ENCODE measurements at regions not wholly inside any gene's neighbourhood (a gene's known extent, or its start where the extent isn't known, plus 50 kb on each side); places are given as distances from the start of the nearest gene placed in this dataset.

DNA sequence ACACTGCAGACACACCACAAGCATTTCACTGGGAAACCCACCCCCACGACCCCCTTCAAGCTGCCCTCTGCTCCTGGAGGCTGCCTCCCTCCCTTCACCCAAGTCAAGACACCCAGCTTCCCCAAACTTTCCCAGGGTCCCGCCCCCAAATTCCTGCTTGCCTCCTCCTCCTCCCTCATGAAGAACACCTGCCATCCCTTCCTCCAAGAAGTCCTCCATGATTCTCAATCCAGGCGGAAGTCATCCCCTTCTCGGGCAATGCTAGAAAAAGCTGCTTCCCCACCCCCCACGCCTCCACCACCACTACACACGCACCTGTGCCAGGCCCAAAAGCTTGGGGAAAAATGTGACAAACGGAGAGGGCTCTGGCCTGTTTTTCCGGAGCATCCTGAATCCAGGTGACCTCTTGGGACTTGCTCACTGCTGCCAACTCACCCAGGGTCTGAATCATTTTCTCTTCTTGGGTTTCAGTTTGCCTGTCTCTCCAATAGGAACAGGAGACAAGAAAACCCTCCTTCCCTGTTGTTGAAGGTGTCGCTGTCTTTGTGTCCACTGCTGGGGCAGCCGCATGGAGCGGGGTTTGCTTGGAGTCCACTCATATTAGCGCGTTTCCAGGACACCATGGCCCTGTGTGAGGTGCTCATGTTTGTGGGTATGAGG, 101.0 kb upstream of the CASZ1 start:
- no peak for DNase-seq (ENCODE audit: low spot score)

DNA sequence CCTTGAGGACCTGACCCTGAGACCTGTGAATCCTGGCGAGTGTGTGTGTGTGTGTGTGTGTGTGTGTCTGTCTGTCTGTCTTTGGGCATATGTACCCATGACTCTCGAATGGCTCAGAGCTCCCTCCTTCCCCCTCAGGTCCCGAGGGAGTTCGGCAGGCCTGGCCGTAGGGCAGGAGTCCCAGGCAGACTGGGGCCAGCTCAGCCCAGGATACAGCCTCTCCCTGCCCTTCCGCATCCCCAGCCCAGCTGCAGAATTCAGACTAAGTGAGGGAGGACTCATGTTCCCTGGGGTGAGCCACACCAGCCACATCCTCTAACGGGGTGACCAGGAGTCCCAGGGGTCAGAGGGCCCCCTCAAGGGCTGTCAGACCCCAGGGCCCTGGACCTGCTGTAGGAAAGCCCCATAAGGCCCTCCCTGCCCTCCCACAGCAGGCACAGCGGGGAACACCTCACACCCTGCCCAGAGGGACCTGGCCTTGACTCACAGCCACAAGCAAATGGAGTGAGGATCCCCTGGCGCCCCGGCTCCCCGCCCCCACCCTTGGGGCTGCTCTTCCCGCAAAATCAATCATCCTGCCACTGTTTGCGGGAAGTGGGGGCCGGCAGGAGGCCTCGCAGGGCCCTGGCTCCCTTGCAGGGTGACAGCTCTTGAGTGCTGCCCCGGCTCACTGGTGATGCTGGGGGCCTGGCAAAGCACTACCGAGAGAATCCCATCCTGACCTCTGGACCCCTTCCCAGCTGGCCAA, 101.7 kb upstream of the CASZ1 start:
- no peak for DNase-seq (ENCODE audit: low spot score)

DNA sequence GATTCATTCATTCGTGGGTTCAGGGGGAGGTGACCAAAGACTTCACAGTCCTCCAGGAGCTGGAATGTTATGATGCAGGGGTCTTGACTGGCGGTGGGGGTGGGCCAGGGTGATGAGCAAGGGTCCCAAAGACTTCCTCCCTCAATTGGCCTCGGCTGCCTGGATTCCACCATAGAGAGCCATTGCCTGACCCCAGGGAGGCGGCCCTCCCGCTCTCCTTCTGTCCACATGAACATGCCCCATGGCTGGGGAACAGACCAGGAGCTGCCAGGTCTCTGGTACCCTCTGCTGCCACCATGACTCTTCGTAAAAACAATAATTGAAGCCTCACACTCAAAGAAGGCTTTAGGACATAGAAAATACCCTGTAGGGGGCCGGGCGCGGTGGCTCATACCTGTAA, 102.5 kb upstream of the CASZ1 start:
- DNase-seq (ENCODE audit: low spot score), result no peak

DNA sequence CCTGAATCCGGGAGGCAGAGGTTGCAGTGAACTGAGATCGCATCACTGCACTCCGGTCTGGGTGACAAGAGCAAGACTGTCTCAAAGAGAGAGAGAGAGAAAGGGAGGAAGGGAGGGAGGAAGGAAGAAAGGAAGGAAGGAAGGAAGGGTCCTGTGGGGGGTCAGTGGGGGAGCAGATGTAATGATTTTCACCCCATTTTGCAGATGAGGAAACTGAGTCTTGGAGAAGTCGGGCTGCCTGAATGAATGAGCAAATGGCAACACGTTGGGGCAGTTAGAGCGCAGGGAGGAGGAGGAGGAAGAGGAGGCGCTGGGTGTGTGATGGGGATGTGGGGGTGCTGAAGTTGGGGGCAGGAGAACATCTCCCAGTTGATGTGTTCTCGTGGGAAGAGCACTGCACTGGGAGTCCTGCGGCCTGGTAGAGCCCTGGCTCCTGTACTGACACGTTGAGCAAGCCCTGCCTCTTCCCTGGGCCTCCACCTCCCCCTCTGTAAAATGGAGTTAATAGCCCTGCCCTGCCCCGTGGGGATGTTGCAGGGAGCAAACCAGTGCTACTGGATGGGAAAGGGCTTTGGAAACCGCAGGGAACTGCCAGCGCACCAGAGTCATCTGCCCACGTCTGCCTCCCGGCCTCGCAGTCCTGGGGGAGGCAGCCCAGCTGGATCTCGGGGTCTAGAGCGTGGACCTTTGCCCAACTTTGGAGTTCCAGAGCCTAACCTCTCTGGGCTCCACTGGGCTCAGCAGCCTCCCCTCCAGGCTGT, 103.2 kb upstream of the CASZ1 start:
- no peak for DNase-seq (ENCODE audit: low spot score)

DNA sequence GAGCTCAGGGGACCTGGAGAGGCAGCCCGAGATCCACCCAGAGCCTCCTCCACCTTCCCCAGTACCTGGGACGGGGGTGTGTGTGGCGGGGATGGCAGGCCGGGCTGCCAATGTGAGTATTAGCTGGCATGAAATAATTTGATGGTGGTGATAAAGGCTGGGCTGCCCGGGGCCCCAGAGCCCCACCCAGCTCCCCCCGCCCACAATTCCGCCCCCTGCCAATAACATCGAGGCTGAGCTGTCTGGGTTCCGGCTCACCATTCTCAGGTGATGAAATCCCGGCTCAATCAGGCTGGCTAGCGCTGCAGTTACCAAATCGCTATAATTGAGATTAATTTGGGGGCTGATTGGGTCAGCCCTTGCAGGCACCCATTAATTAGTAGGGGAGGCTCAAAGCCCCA, 103.8 kb upstream of the CASZ1 start:
- DNase-seq (ENCODE audit: low spot score), result no peak

DNA sequence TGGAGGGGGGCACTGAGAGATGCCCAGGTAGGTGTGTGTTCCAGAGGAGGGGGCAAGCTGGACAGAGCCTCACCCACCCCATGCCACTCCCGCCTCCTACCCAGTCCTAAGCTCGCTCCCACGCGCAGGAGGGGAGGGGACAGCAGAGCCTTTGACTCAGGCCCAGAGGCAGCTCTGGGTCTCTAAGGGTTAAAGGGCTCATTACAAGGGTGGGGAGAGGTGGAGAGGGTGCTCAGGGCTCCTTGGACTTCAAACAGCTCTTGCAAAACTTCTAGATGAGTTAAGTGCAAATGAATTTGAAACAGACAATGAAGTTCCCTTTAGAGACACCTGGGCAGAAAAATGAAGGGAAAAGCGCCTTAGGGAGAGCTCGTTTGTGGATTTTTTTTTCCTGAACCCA, 104.2 kb upstream of the CASZ1 start:
- DNase-seq (ENCODE audit: low spot score), result no peak

DNA sequence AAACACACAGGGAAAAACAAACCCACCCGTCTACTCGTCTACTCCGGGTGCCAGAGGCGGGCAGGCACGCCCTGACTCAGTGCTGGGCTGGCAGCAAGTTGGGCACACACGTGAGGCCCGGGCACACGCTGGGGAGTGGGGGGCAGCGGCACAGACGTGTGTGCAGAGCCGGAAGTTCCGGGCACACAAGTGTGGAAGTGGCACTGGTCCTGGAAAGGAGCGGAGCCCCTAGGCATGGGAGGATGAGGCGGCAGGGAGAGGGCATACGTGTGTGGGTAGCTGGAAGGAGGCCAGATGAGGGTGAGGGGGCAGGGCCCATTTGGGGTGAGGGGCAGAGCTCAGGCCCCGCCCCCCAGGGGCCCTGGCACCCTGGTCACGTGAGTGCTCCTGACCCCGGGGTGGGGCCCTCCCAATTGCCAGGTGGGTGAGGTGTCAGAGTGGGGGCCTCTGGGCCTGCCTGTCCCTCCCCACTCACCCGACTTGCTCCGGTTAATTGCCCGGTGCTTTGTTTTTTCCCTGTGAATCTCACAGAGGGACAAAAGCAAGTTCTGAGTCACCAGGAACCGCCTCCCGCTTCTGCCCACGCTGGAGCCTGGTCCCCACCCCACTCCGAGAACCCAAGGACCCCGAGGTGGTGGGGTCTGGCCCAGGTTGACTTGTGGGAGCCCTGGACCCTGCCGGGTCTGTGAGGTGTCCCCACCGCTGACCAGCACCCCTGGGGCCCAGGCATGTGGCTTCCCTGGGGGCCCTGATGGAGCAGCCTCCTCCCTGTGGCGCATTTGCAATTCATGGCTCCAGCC, 104.8 kb upstream of the CASZ1 start:
- no peak for DNase-seq (ENCODE audit: low spot score)

DNA sequence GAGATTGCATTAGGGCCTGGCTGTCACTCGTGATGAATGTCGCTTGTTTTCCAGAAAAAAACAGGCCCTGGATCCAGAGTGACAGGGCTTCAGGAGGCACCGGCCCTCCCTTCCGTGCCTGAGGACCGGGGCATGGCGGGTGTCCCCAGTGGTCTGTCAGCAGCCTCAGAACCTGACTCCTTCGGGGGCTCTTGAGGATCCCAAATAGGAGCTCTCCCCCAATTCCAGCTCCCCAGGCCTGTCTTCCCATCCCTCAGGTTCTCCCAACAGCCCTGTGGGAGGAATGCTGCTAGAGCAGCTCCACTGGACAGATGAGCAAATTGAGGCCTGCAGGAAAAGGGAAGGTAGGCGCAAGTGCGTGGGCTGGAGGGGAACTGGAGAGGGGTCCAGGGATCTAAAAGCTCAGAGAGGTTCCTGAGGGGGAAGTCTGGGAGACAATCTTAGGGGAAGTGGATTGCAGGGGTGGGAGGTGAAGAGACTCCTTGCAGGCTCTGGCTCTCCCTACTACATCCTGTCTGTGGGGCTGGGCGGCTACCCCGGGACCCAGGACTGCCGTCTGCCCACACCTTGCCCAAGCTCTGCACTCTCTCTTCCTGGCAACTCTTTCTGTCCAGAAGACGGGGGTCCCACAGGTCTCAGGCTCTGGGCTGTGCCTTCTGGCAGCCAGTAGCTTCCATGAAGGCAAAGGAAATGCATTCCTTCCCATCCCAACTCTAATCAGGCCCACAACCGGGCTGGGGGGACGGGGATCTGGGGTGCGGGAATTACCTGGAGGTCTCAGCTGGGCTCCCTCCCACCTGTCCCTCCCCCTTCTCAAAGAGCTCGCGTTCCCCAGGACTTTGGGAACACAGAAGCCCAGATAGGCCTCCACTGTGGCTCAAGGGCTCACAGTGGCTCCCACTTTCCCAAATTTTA, 105.7 kb upstream of the CASZ1 start:
- DNase-seq (ENCODE audit: low spot score), result no peak

DNA sequence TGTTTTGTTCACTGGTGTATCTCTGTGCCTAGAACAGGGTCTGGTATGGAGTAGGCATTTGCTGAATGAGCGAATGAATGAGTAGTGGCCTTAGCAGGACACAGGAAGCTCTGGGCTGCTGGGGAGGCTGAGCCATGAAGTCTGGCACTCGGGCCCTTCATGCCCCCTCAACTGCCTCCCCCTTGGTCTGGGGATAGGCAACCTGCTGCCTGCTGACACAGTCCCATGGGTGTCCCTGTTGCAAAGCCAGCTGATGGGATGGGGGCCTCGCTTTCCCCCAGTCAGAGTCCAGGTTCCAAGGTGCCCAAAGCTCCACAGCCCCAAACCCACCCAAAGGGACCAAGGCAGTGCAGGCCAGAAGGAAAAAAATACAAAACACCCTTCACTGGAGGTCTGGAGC, 107.0 kb upstream of the CASZ1 start:
- DNase-seq (ENCODE audit: low spot score), result no peak

DNA sequence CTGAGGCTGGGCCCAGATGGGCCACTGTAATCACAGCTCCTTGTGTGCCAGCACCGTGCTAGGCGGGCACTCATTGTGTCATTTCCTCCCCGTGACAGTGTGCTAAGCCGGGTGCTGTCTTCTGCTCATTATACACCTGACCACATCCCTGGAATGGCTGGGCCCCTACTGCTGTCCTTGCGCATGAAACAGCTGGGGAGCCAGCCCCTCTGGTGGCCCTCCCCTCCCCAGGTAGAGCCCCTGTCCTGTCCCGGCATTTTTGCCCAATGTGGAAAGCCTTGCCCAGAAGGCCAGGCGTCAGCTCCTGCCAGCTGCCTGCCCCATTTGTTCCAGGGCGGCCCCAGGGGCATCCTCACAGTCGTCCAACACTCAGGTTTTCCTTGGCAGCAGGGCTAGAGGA, 107.4 kb upstream of the CASZ1 start:
- DNase-seq (ENCODE audit: low spot score), result no peak

DNA sequence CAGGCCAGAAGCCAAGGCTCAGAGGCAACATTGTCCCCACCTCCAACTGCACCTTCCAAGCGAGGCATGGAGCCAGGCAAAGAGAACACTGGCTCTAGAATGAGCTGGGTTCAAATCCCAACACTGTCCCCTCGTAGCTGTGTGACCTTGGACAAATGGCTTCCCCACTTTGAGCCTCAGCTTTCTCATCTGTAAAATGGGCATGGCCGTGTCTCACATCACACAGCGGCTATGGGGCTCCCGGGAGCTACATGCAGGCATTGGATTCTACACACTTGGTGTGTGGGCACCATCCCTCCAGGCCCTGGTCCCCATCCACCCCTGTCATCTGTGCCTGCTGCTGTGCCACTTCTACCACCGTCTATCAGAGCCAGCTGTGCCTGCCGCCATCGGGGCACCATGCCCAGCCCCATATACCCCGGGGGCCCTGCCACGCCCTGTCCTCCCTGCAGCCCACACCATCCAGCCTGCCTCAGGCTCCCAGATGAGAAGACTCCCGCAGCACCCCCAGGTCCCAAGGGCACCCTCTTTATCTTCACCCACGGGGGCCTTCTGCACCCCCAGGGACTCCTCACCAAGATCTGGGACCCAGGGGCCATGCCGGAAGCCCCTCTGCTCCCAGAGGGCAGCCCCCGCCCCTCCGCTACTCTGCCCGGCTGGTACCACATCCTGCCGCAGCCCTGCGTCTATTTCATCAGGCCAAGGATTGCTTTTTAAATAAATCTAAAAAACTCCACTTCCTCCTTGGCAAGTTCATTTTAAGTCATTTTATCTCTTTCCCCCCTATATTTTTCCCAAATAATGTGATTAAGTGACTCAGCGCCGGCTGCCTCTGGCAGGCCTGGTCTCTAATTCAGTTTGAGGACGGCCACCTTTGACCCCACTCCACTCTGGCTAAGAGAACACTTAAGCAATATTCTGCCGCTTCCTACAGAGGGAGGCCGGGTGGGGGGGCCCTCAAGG, 107.8 kb upstream of the TARDBP start:
- no peak for DNase-seq (ENCODE audit: low spot score)

DNA sequence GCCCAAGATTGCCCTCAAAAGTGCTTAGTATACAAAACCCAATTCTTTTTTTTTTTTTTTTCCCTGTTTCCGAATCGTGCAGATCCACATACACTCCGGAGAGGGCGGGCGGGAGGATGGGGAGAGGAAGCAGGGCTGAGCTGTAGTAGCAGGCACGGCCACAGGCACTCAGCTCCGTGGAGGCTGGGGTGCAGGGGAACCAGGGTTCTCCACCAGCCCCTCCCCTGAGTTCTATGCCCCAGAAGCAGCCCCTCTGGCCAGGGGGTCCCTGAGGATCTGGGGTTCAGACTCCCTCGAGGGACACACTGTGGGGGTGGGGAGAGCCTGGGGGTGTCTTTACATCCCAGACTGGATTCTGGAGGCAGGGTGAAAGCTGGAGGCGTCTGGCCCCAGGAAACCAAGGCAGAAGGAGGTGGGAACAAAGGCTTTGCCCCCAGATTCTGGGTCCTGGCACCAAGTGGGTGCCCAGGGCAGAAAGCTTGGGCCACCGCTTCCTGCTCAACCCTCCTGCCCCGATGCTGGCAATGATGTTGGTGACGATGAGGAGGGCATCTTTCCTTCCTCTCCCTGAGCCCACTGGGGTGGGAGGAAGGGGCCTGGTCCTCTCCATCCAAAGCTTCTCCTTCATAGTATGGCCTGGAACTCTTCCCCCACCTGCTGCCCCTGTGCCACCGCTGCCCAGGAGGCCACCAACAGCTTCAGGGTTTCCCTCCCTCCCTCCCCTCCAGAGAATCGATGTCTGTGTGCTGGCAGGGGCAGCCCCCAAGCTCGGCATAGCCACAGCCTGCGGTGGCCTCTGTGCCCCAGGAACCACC, 106.4 kb upstream of the TARDBP start:
- no peak for DNase-seq (ENCODE audit: low spot score)

DNA sequence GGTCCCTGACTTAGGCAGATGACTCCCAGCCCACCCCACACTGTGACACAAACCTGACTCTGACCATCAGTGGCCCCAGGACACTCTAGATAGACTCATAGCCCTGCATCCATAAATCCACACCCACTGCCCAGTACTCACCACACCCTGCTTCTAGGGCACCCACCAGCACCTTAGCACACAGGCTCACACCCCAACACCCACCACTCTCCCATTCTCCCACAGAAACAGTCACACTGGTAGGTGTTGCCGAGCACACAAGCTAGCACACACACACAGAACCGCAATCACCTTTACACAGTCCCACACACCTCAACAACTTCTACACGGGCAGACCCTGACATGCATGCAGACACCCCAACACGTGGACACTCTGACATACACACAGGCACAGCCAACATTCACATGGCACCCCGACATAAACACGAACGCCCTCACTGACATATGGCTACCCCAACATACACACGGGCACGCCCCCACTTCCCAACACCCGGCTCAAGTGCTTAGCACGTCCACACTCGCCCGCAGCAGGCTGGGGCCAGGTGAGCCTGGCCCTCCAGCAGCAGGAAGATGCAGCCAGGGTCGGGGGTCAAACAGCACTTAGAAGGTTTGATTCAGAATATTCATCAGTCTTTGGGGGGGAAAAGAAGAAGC, 105.5 kb upstream of the TARDBP start:
- no peak for DNase-seq (ENCODE audit: low spot score)

DNA sequence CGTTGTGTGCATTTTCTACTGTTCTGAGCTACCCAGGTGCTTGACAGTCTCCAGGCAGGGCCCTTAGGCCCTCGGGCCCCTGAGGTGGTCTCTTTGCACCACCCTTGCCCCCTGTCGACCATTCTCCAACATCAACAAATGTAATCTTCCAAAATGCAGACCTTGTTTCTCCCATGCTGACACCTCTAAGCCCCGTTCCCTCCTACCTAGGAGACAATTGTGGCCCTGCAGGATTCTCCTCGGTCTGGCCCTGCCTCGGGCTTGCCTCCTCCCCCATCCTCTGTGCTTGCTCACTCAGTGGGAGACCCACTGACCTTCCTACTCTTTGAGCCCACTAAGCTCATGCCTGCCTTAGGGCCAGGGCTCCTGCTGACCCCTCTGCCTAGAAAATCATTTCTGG, 104.2 kb upstream of the TARDBP start:
- no peak for DNase-seq (ENCODE audit: low spot score)

DNA sequence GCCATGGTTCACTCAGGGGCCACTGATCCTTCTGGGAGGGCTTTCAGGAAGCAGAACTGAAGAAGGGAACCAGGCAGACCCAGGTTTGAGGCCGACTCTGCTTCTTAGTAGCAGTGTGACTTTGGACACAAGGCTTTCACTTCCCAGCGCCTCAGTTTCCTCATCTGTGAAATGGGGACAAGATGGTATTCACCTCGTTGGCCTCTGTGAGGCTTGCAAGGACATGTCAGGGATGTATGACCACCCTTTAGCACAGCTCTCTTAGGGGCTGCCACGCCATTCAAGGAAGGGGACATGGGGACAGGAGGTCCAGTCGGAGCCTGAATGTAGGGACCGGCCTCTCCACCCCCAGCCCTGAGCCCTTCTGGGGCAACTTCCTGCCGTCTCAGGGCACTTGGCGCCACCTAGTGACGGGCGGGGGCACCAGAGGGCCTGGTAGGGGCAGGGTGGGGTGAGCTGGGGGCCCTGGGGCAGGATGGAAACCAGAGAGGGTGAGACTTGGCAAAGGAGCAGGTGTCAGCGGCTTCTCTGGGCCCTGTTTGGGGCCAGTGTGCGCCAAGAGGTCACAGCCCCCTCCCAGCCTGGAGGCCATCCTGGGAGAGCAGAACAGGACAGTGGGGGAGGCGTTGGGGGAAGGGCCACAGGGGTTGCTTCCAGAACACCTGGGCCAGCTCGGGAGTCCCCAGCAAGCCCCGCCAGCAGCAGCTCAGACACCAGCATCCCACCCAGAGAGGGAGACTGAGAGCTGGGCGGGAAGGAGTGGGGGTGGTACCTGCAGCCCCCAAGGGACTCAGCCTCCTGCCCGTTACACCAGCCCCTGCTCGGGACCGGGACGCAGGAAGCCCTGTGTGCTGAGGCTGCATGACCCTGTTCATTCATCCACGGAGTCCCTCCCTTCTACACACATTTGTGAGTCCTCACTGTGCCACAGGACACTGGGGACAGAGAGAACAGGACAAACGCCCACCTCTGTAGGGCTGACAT, 102.5 kb upstream of the TARDBP start:
- DNase-seq (ENCODE audit: low spot score), result no peak

DNA sequence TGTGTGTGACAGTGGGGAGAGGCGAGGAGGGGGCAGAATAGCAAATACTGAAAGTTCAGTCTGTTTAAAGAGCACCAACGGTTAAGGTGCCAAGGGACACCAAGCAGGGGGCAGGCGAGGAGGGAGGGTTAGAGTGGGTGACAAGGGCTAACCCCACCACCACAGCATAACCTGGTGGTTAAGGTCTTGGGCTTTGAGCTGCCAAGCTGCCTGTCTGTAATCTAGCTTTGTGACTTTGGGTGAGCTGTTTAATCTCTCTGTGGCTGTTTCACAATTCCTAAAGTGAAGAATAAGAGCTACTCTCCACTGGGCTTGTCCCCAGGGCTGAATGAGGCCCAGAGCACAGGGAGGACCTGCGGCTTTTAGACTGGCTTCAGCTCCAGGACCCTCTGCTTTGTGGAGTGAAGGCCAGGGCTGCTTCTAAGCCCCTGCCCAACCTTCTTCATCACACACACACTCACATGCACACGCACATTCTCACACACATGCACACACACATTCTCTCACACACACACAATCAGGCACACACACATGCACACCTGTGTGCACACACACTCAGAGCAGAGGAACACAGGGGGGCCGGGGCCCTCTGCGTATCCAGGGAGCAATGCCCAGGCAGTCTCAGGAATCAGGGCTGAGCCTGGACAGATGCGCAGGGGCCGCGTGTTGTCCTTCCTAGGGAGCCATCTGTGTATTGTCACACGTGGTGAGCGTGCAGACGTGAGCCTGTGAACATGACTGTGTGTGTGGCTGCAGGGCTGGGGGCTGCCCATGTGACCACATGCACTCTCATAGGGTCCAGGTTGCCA, 101.6 kb upstream of the TARDBP start:
- DNase-seq (ENCODE audit: low spot score), result no peak
